SH-SY5Y (cell line): ENCODE measurements at regions not wholly inside any gene's neighbourhood (a gene's known extent, or its start where the extent isn't known, plus 50 kb on each side); places are given as distances from the start of the nearest gene placed in this dataset.

Experiments
- GATA2 ChIP-seq: IDR thresholded peaks from 2 replicates; pipeline ENCODE4 v1.6.1; 2011; ENCODE audit warnings: mild to moderate bottlenecking, low read depth, low read length
- GATA3 ChIP-seq: IDR thresholded peaks from 2 replicates; pipeline ENCODE4 v1.6.1; 2011; ENCODE audit warnings: low read depth, mild to moderate bottlenecking, low read length, moderate library complexity

- no peak for TF ChIP-seq GATA2
- no peak for TF ChIP-seq GATA3
These were observed 491.8 kb downstream of the ETS1 start for GRCh38 chr11:128095466-128095981.
